ENCODE measurements at regions not wholly inside any gene's neighbourhood (a gene's known extent, or its start where the extent isn't known, plus 50 kb on each side); places are given as distances from the start of the nearest gene placed in this dataset.

DNA sequence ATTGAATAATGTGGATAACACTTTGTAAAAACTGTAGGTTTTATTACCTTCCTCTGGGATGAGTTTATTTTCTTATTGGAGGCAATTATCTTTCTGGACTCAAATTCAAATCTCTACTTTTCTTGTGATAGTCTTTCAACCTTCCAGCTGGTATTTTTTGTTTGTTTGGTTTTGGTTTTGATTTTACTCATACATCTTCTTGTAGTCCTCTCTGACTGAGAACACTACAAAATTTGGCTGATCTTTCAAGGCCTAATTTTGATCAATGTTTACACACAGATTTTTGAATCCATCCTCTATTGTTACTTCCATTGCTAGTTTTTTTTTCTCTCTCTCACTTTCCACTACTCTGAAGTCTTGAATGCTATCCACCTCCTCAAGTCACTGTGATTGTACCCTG lies 303.8 kb upstream of the NECTIN3 start:
- TF ChIP-seq CTCF (IDR thresholded peaks at IDR 0.05) (no peak), POLR2A (IDR thresholded peaks at IDR 0.05) (no peak)
